Muscle of leg (tissue), 3 donors: ENCODE measurements at regions not wholly inside any gene's neighbourhood (a gene's known extent, or its start where the extent isn't known, plus 50 kb on each side); places are given as distances from the start of the nearest gene placed in this dataset.

ENCODE experiments used
- DNase-seq: peaks from one replicate; pipeline ENCODE4 v3.0.0; 2013
- H3K27ac ChIP-seq: one replicate; pipeline ENCODE4 v1.5.1; 2013; ENCODE audit warnings: mild to moderate bottlenecking, low read length, control low read depth
- H3K27me3 ChIP-seq: one replicate; pipeline ENCODE4 v1.6.1; 2013; ENCODE audit warnings: low read length; ENCODE audit not compliant: control insufficient read depth, insufficient read depth
- H3K36me3 ChIP-seq: one replicate; pipeline ENCODE4 v1.6.1; 2013; ENCODE audit warnings: low read length; ENCODE audit not compliant: control insufficient read depth, insufficient read depth
- H3K4me1 ChIP-seq: one replicate; pipeline ENCODE4 v1.6.1; 2013; ENCODE audit warnings: low read length; ENCODE audit not compliant: control insufficient read depth, insufficient read depth
- H3K4me3 ChIP-seq: one replicate; pipeline ENCODE4 v1.5.1; 2013; ENCODE audit warnings: low read length, control low read depth
- H3K9me3 ChIP-seq: replicated peaks from 2 replicates; pipeline ENCODE4 v1.6.1; 2013; ENCODE audit warnings: low read depth, low read length; ENCODE audit not compliant: control insufficient read depth
- WGBS: methylation state at CpG from one replicate; pipeline ENCODE4 v1.1.5; 2013; ENCODE audit warnings: missing lambda C conversion rate; ENCODE audit not compliant: insufficient coverage; 5-methylcytosine and 5-hydroxymethylcytosine counted together

DNA sequence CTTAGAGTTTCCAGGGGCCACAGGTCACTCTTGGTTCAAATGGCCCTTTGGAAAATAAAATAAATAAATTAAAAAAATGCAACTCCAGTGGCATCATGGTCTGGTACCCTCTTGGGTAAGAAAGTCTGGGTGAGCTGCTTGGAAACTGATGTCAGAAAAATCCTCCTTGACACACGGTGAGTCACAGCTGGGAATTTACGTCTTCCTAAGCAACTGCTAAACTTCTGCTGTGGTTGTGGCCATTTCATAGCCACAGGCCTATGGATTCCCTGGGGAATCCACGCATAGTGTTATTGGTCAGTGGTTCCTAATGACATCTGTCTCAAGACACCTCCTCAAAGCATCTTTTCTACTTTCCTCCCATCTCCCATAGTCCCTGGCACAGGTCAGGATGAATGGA is 220.8 kb downstream of the COG6 start:
- H3K4me3 ChIP-seq: no peak overlapping the region
- 72% methylated on average over 2 of the region's 3 CpGs for WGBS
- DNase-seq: no peak
- no peaks in the 10 kb centered on the region for H3K9me3 ChIP-seq
- H3K4me1 ChIP-seq: peaks cover 8% of the 10 kb centered on the region
- H3K27ac ChIP-seq: no peak overlapping the region
- H3K36me3 ChIP-seq: no peaks in the 10 kb centered on the region
- no peaks in the 10 kb centered on the region for H3K27me3 ChIP-seq

DNA sequence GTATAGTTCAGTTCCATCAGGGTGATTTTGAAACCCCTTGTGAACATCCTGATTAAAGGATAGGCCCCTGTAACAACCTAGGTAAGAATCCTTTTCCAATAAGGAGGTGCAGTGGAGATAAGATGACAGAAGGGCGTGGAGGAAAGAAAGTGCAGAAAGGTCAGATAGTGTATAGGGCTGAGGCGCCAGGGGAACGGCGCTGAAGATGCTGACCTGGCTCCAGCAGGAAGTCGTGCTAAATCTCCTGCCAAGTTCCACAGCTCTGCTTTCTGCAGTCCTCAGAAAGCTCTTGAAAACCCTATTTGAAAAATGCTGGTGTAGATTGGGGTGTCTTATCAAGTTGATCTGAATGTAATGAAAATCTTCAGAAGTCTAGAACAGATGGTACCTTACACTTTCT is 221.7 kb downstream of the COG6 start:
- Histone ChIP-seq H3K27ac (no peak overlapping the region), H3K27me3 (no peaks in the 10 kb centered on the region), H3K4me3 (no peak overlapping the region), H3K9me3 (no peaks in the 10 kb centered on the region), H3K4me1 (peaks cover 8% of the 10 kb centered on the region), H3K36me3 (no peaks in the 10 kb centered on the region)
- peak; percentile 35 for DNase-seq
- 72% methylated on average over 4 of the region's 5 CpGs for WGBS

DNA sequence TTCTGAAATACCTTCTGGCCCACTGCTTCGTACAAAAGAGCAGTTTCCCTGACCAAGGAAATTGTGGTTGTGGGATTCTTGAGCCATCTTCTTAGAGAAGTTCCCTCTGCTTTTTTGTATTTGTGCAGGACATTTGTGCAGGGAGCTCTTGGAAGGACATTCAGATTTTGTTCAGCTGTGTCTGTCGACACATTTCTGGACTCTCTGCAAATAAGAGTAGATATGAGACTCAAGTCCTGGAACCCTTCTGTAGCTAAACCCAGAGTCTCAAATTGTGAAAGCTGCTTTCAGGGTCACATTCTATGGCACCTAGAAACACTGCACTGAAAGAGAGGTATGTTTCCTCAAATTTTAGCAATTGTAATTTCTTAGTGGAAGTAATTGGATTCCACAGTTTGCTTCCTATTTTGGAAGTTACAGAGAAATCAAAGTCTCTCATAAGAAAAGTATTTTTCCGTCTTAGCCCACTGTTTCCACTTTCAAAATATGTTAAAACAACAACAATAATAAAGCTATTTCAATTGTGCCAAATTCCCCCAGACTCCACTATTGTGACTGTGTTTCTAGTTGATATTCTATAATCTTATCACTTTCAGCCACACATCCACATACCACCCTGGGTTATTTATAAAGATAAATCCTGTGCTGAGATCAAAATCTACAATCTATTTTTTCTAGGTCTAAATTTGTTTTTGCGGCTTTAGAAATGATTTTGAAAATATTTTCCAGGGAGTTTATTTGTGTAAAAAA is 224.0 kb downstream of the COG6 start:
- Histone ChIP-seq H3K4me3 (no peak overlapping the region), H3K9me3 (peaks cover 17% of the 10 kb centered on the region), H3K27ac (no peak overlapping the region), H3K27me3 (no peaks in the 10 kb centered on the region), H3K4me1 (peaks cover 8% of the 10 kb centered on the region), H3K36me3 (no peaks in the 10 kb centered on the region)
- DNase-seq: no peak
- no CpG with 5 or more reads among the region's 4 CpGs for WGBS

DNA sequence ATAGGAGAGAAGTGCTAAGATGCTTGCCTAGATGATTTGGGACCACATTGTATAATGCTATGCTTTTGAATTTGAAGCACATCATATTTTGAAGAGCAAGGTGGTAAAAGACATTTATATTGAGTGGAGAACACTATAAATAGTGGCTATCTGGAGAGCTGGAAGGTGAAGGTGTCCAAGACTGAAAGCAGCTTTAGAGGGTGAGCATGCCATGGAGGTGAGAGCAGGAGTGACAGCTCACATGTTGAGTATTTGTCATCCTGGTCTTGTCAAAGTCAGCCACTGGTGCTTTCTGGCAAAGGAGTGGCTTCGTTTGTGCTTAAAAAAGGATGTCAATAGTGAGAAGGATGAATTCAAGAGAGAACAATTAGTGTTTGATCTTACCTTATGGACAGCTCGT is 225.9 kb downstream of the COG6 start:
- H3K4me3 ChIP-seq: no peak overlapping the region
- no peaks in the 10 kb centered on the region for H3K4me1 ChIP-seq
- no peak for DNase-seq
- H3K9me3 ChIP-seq: peaks cover 18% of the 10 kb centered on the region
- H3K27me3 ChIP-seq: no peaks in the 10 kb centered on the region
- H3K36me3 ChIP-seq: no peaks in the 10 kb centered on the region
- 31% methylated on average over 2 of the region's 2 CpGs for WGBS
- H3K27ac ChIP-seq: no peak overlapping the region

DNA sequence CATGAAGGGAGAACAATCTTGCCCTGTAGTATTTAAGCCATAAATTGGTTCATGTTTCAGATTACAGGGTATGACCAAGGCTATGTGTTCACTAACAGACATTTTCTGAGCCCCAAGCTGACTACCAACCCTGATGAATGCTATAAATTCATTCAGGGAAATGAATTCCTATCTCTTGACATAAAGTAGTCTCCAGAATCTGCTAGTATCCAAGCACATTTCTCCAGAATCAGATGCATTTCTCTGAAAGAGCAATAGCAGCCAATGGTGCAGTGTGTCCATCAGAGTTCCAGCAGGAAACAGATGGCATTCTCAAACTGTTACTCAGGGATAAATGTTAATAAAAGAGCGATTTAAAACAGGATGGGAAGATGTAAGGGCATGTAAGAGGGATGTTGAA is 226.4 kb downstream of the COG6 start:
- DNase-seq: no peak
- no peaks in the 10 kb centered on the region for H3K4me1 ChIP-seq
- no peak overlapping the region for H3K27ac ChIP-seq
- no peak overlapping the region for H3K4me3 ChIP-seq
- peaks cover 18% of the 10 kb centered on the region for H3K9me3 ChIP-seq
- H3K36me3 ChIP-seq: no peaks in the 10 kb centered on the region
- 25% methylated on average over 1 of the region's 1 CpG for WGBS
- H3K27me3 ChIP-seq: no peaks in the 10 kb centered on the region

DNA sequence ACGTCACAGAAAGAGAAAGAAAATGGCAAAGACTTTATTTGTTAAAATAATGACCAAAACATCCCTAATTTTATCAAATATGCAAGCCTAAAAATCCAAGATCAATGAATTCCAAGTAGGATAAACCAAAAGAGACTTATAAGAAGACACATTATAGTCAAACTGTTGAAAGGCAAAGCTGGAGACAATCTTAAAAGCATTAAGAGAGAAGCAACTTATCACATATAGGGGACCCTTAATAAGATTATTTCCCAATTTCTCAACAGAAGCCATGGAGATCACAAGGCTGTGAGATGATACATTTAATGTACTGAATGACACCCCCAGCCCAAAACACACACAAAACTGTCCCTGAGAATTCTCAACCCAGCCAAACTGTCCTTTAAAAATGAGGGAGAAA is 228.7 kb downstream of the COG6 start:
- Histone ChIP-seq H3K4me3 (no peak overlapping the region), H3K27ac (no peak overlapping the region), H3K4me1 (no peaks in the 10 kb centered on the region), H3K9me3 (peaks cover 18% of the 10 kb centered on the region), H3K27me3 (no peaks in the 10 kb centered on the region), H3K36me3 (no peaks in the 10 kb centered on the region)
- no peak for DNase-seq
- no CpG with 5 or more reads among the region's 1 CpG for WGBS

DNA sequence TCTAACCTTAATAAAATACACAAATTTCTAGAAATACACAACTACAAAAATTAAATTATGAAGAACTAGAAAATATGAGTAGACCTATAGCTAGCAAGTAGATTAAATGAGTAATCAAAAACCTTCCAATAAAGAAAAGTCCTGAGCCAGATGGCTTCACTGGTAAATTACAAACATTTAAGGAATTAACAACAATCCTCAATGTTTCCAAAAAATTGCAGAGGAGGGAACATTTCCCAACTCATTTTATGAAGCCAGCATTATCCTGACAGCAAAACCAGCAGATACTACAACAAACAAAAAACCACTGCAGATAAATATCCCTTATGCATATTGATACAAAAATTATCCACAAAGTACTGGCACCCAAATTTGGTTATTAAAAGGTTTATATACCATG is 230.9 kb downstream of the COG6 start:
- Histone ChIP-seq H3K36me3 (no peaks in the 10 kb centered on the region), H3K9me3 (peaks cover 18% of the 10 kb centered on the region), H3K27me3 (no peaks in the 10 kb centered on the region), H3K4me3 (no peak overlapping the region), H3K4me1 (no peaks in the 10 kb centered on the region), H3K27ac (no peak overlapping the region)
- DNase-seq: no peak

DNA sequence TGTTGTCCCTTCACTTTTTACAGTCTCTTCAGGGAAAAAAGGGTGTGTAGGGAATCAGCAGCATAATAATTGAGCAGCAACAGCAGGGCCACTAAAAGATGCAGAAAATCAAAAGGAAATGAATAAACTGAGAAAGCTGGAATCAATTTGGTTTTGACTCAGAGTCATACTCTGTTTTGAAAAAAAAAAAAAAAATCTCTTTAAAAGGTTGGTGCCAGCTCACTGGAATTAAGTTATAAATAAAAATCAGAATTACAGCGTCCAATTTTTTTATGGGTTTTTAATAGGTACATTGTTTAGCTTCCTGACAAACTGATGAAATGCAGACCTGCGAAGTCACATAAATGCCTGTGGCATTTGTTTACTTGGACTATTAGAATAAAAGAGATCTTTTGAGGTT is 231.9 kb downstream of the COG6 start:
- peaks cover 16% of the 10 kb centered on the region for H3K9me3 ChIP-seq
- DNase-seq: no peak
- no peak overlapping the region for H3K4me3 ChIP-seq
- H3K4me1 ChIP-seq: no peaks in the 10 kb centered on the region
- no CpG with 5 or more reads among the region's 2 CpGs for WGBS
- H3K27ac ChIP-seq: no peak overlapping the region
- H3K36me3 ChIP-seq: no peaks in the 10 kb centered on the region
- H3K27me3 ChIP-seq: no peaks in the 10 kb centered on the region

DNA sequence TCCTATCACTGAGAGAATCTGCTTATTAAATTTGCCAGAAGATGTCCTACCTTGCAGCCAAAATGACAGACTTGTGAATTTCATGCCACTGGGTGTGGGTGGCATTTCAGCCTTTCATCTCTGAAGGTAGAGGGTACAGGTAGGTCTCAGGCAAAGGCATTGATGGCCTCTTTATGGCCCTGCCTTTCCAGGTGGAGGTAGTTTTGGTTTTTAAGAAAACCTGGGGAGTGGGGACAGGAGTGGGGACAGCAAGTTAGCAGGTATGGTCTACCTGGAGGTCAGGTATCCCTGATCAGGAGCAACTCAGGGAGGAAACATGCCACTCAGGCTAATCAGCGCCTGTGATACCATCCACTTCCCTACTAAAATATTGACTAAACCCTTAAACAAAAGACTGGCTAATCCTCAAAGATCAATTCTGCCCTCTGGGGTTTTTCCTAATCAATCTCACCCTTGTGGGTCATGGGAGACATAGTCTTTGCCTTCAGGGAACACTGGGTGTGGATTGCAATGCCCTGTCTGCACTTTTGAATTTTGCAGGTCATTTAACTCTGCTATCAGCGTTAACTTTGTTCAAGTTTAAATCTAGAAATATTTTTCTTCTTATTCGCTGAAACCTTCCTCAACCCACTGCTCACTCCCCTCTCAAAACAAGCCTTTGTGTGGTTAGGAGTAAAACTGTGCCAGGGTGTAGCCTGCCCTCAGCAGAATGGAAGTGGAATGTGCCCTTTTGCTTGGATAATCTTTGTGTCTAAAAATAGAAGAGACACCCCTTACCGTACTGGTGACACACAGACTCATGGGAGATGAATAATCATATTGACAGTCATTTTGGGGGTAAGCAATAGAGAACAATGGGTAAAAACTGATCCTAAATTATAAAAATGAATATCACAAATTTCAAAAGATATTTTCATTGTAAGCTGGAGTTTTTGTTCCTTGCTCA is 233.7 kb downstream of the COG6 start:
- Histone ChIP-seq H3K36me3 (no peaks in the 10 kb centered on the region), H3K27me3 (no peaks in the 10 kb centered on the region), H3K4me3 (no peak overlapping the region), H3K4me1 (peaks cover 4% of the 10 kb centered on the region), H3K27ac (no peak overlapping the region), H3K9me3 (peaks cover 4% of the 10 kb centered on the region)
- no CpG with 5 or more reads among the region's 4 CpGs for WGBS
- DNase-seq: no peak

DNA sequence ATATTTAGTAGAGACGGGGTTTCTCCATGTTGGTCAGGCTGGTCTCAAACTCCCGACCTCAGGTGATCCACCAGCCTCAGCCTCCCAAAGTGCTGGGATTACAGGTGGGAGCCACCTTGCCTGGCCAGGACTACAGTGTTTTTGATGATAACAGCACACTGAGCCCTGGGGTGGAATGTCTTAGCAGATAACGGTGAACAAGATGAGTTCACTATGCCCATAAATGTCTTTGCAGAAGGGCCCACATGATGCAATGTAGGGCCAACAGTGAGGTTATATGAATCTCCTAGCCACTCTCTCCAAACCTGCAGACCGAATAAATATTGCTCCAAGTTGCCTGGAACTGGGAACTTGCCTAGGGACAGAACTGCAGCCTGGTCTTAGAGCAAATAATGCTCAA is 235.1 kb downstream of the COG6 start:
- no peak overlapping the region for H3K4me3 ChIP-seq
- 82% methylated on average over 3 of the region's 4 CpGs for WGBS

More for the DNA sequence above, 235.1 kb downstream of the COG6 start:
- Histone ChIP-seq H3K9me3 (no peaks in the 10 kb centered on the region), H3K36me3 (no peaks in the 10 kb centered on the region), H3K27ac (no peak overlapping the region), H3K4me1 (peaks cover 4% of the 10 kb centered on the region), H3K27me3 (no peaks in the 10 kb centered on the region)
- DNase-seq: no peak
